WI38 (cell line): ENCODE measurements at regions not wholly inside any gene's neighbourhood (a gene's known extent, or its start where the extent isn't known, plus 50 kb on each side); places are given as distances from the start of the nearest gene placed in this dataset.

Experiments
- H3K4me3 ChIP-seq: 2 replicates; pipeline ENCODE4 v1.5.1; 2011; ENCODE audit warnings: low read depth, mild to moderate bottlenecking, control low read depth, low read length
- CTCF ChIP-seq: IDR thresholded peaks from 2 replicates; pipeline ENCODE4 v1.5.1; 2012; ENCODE audit warnings: low read depth, mild to moderate bottlenecking, control low read depth, low read length

- H3K4me3 ChIP-seq, result no peak overlapping the region
- TF ChIP-seq CTCF, result no peak
Measured at GRCh38 chr5:133890314-133890713, 78.1 kb downstream of the C5orf15 start.

GRCh38 chr5:133889271-133889905, 79.0 kb downstream of the C5orf15 start:
- H3K4me3 ChIP-seq, result no peak overlapping the region
- no peak for TF ChIP-seq CTCF

- no peak overlapping the region for H3K4me3 ChIP-seq
Measured at GRCh38 chr5:133888625-133888991, 79.8 kb downstream of the C5orf15 start.

GRCh38 chr5:133885566-133885965, 82.9 kb downstream of the C5orf15 start:
- no peak for TF ChIP-seq CTCF
- H3K4me3 ChIP-seq, result no peak overlapping the region

More at GRCh38 chr5:133888625-133888991, 79.8 kb downstream of the C5orf15 start:
- no peak for TF ChIP-seq CTCF

GRCh38 chr5:133884569-133885311, 83.7 kb downstream of the C5orf15 start:
- no peak overlapping the region for H3K4me3 ChIP-seq
- TF ChIP-seq CTCF, result no peak

GRCh38 chr5:133883916-133884315, 84.5 kb downstream of the C5orf15 start:
- no peak overlapping the region for H3K4me3 ChIP-seq
- TF ChIP-seq CTCF, result no peak

- no peak overlapping the region for H3K4me3 ChIP-seq
Measured at GRCh38 chr5:133882846-133883245, 85.6 kb downstream of the C5orf15 start.

More at GRCh38 chr5:133882846-133883245, 85.6 kb downstream of the C5orf15 start:
- TF ChIP-seq CTCF, result no peak
